Head of caudate nucleus (tissue), 42 donors: ENCODE measurements at regions not wholly inside any gene's neighbourhood (a gene's known extent, or its start where the extent isn't known, plus 50 kb on each side); places are given as distances from the start of the nearest gene placed in this dataset.

Source experiments
- DNase-seq, 42 donors: peaks; one replicate each; pipeline versions ENCODE4 v3.0.0 to v3.0.0-alpha.2; 2020 to 2021; ENCODE audit warnings: mixed read lengths in 7 of 42
- intact Hi-C: fragments of 100-400 bp; cut with DNase I; formaldehyde crosslinking; loops from one replicate; pipeline ENCODE4 v1.15.0; 2022

- intact Hi-C loops = no loop called here
- no peak for DNase-seq
Observed at GRCh38 chr3:43211681-43212080, 74.7 kb upstream of the SNRK start.

- no peak for DNase-seq
- intact Hi-C loops = no loop called here
Observed at GRCh38 chr3:43210049-43211027, 76.0 kb upstream of the SNRK start.

- DNase-seq = no peak
- intact Hi-C loops = no loop called here
Observed at GRCh38 chr3:43207628-43208085, 78.7 kb upstream of the SNRK start.

GRCh38 chr3:43206632-43207031 lies 79.7 kb upstream of the SNRK start:
- DNase-seq = no peak
- intact Hi-C loops = no loop called here

GRCh38 chr3:43206105-43206504 lies 80.2 kb upstream of the SNRK start:
- intact Hi-C loops = no loop called here
- DNase-seq = no peak

GRCh38 chr3:43203022-43203421 lies 83.3 kb upstream of the SNRK start:
- no peak for DNase-seq
- intact Hi-C loops = no loop called here

- intact Hi-C loops = no loop called here
- DNase-seq = no peak
Observed at GRCh38 chr3:43201581-43201980, 84.8 kb upstream of the SNRK start.

- peak in 10 of 42 donors; percentile 4 to 63 (median 22) for DNase-seq
- intact Hi-C loops = no loop called here
Observed at GRCh38 chr3:43199645-43200306, 86.6 kb upstream of the SNRK start.

- DNase-seq = no peak
- intact Hi-C loops = no loop called here
Observed at GRCh38 chr3:43198791-43199644, 87.3 kb upstream of the SNRK start.

GRCh38 chr3:43198301-43198700 lies 88.0 kb upstream of the SNRK start:
- intact Hi-C loops = no loop called here

GRCh38 chr3:43197181-43197580 lies 89.2 kb upstream of the SNRK start:
- intact Hi-C loops = no loop called here
- no peak for DNase-seq

More at GRCh38 chr3:43198301-43198700, 88.0 kb upstream of the SNRK start:
- DNase-seq = no peak

GRCh38 chr3:43196721-43197120 lies 89.6 kb upstream of the SNRK start:
- intact Hi-C loops = no loop called here
- no peak for DNase-seq

GRCh38 chr3:43195115-43195498 lies 89.2 kb upstream of the POMGNT2 start:
- no peak for DNase-seq
- intact Hi-C loops = no loop called here

- intact Hi-C loops = no loop called here
- DNase-seq = no peak
Observed at GRCh38 chr3:43194490-43195114, 88.7 kb upstream of the POMGNT2 start.

- no peak for DNase-seq
- intact Hi-C loops = no loop called here
Observed at GRCh38 chr3:43194069-43194468, 88.2 kb upstream of the POMGNT2 start.

GRCh38 chr3:43192028-43192427 lies 86.1 kb upstream of the POMGNT2 start:
- intact Hi-C loops = no loop called here
- no peak for DNase-seq

GRCh38 chr3:43191116-43191515 lies 85.2 kb upstream of the POMGNT2 start:
- DNase-seq = no peak
- intact Hi-C loops = no loop called here

- intact Hi-C loops = no loop called here
- DNase-seq = no peak
Observed at GRCh38 chr3:43190670-43191069, 84.8 kb upstream of the POMGNT2 start.

GRCh38 chr3:43187836-43188479 lies 82.1 kb upstream of the POMGNT2 start:
- no peak for DNase-seq
- intact Hi-C loops = no loop called here
